ENCODE measurements at regions not wholly inside any gene's neighbourhood (a gene's known extent, or its start where the extent isn't known, plus 50 kb on each side); places are given as distances from the start of the nearest gene placed in this dataset.

GRCh38 chr17:11121341-11121985 lies 119.5 kb upstream of the SHISA6 start:
- TF ChIP-seq CTCF (IDR thresholded peaks at IDR 0.05; ENCODE audit: insufficient read depth, low read depth, low read length) (no peak), EZH2 (IDR thresholded peaks at IDR 0.05; ENCODE audit: insufficient read depth, low read length) (no peak)
